ENCODE measurements at regions not wholly inside any gene's neighbourhood (a gene's known extent, or its start where the extent isn't known, plus 50 kb on each side); places are given as distances from the start of the nearest gene placed in this dataset.
"Not testable (repeated sequence)": the region's sequence is repeated elsewhere in the genome, so short reads cannot be mapped to it uniquely, and the experiment has no call there.

DNA sequence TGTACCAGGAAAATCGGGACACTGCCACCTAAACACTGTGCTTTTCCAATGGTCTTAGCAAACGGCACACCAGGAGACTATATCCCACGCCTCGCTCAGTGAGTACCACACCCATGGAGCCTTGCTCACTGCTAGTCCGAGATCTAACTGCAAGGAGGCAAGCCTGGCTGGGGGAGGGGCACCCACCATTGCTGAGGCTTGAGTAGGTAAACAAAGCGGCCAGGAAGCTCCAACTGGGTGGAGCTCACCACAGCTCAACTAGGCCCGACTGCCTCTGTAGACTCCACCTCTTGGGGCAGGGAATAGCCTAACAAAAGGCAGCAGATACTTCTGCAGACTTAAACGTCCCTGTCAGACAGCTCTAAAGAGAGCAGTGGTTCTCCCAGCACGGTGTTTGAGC lies 1216.6 kb downstream of the STIM2 start:
- FAIRE-seq; H3K36me3 ChIP-seq (ENCODE audit: control insufficient read depth in 3 of 3, insufficient read depth in 2 of 3, low read depth in 1 of 3, low read length in 3 of 3); H3K4me1 ChIP-seq (ENCODE audit: control insufficient read depth in 3 of 3, insufficient read depth in 2 of 3, low read depth in 1 of 3, low read length in 2 of 3); DNase-seq; H3K27ac ChIP-seq (ENCODE audit: low read depth in 1 of 3, low read length in 2 of 3); H3K27me3 ChIP-seq (ENCODE audit: control insufficient read depth in 3 of 3, insufficient read depth in 3 of 3, low read length in 3 of 3); H3K4me3 ChIP-seq (ENCODE audit: low read depth in 1 of 3, low read length in 3 of 3); H3K9me3 ChIP-seq (ENCODE audit: control insufficient read depth in 2 of 2, insufficient read depth in 1 of 2, low read depth in 1 of 2, low read length in 1 of 2): not testable (repeated sequence)
- 65 to 75% (median 66%) methylated on average over 9 of the region's 9 CpGs for WGBS, 3 donors

DNA sequence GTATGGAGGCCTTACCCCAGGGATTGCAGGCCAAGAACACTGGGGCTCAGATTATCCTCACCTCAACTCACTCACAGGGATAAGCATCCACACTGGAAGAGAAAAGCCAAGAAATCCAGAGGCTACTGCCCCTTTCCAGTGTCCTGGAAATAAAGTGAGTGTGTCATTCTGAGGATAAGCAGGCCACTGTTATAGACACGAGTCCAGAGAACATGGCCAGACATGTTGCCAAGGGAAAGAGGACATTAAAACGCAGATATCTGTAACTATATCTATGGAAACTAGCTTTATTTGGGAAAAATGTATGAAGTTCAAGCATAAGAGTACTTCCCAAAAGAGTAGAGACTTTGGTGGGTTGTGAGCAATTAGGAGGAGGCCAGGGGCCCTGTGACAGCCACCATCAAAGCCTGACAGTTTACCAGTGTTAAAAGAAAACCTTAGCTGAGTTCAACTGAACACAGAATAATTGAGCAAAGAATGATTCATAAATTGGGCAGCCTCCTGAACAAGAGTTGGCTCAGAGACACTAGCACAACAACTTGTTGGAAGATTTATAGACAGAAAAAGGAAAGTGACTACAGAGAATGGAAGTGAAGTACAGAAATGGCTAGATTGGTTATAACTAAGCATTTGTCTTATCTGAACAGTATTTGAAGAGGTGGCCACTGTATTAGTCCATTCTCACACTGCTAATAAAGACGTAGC lies 1222.2 kb downstream of the STIM2 start:
- no peaks in the 10 kb centered on the region for H3K4me1 ChIP-seq (ENCODE audit: control insufficient read depth in 3 of 3, insufficient read depth in 2 of 3, low read depth in 1 of 3, low read length in 2 of 3)
- 70 to 77% (median 77%) methylated on average over 3 of the region's 3 CpGs for WGBS, 3 donors
- DNase-seq = no peak
- FAIRE-seq = no peak
- no peak overlapping the region for H3K27ac ChIP-seq (ENCODE audit: low read depth in 1 of 3, low read length in 2 of 3)
- H3K4me3 ChIP-seq (ENCODE audit: low read depth in 1 of 3, low read length in 3 of 3) = no peak overlapping the region
- H3K9me3 ChIP-seq (ENCODE audit: control insufficient read depth in 2 of 2, insufficient read depth in 1 of 2, low read depth in 1 of 2, low read length in 1 of 2) = peaks cover 0 to 17% of the 10 kb centered on the region in 2 donors
- H3K27me3 ChIP-seq (ENCODE audit: control insufficient read depth in 3 of 3, insufficient read depth in 3 of 3, low read length in 3 of 3) = no peaks in the 10 kb centered on the region
- H3K36me3 ChIP-seq (ENCODE audit: control insufficient read depth in 3 of 3, insufficient read depth in 2 of 3, low read depth in 1 of 3, low read length in 3 of 3) = no peaks in the 10 kb centered on the region

DNA sequence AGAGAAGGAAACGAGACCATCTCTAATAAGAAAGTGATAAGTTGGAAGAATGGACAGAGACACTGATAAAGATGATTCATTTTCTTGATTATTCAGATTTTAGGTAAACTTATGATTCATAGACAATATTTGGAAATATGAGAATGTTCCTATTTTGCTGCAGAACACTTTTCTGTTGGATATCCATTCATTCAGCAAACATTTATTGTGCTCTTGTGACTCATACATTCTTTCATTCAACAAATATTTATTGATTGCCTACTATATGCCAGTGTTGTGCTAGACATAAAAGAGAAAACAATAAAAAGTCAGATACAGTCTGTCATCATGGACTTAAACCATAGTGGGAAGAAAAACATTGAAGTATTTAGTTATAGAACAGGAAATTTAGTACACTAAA lies 1232.0 kb downstream of the STIM2 start:
- FAIRE-seq (no peak), DNase-seq (no peak)
- no peaks in the 10 kb centered on the region for H3K9me3 ChIP-seq (ENCODE audit: control insufficient read depth in 2 of 2, insufficient read depth in 1 of 2, low read depth in 1 of 2, low read length in 1 of 2)
- no peak overlapping the region for H3K27ac ChIP-seq (ENCODE audit: low read depth in 1 of 3, low read length in 2 of 3)
- WGBS, 3 donors = 13 to 40% (median 17%) methylated on average over 1 of the region's 1 CpG
- H3K36me3 ChIP-seq (ENCODE audit: control insufficient read depth in 3 of 3, insufficient read depth in 2 of 3, low read depth in 1 of 3, low read length in 3 of 3) = no peaks in the 10 kb centered on the region
- H3K27me3 ChIP-seq (ENCODE audit: control insufficient read depth in 3 of 3, insufficient read depth in 3 of 3, low read length in 3 of 3) = no peaks in the 10 kb centered on the region
- H3K4me1 ChIP-seq (ENCODE audit: control insufficient read depth in 3 of 3, insufficient read depth in 2 of 3, low read depth in 1 of 3, low read length in 2 of 3) = no peaks in the 10 kb centered on the region
- no peak overlapping the region for H3K4me3 ChIP-seq (ENCODE audit: low read depth in 1 of 3, low read length in 3 of 3)

- Histone ChIP-seq H3K27me3 (ENCODE audit: control insufficient read depth in 3 of 3, insufficient read depth in 3 of 3, low read length in 3 of 3) (no peaks in the 10 kb centered on the region), H3K4me3 (ENCODE audit: low read depth in 1 of 3, low read length in 3 of 3) (no peak overlapping the region), H3K4me1 (ENCODE audit: control insufficient read depth in 3 of 3, insufficient read depth in 2 of 3, low read depth in 1 of 3, low read length in 2 of 3) (no peaks in the 10 kb centered on the region), H3K27ac (ENCODE audit: low read depth in 1 of 3, low read length in 2 of 3) (no peak overlapping the region), H3K36me3 (ENCODE audit: control insufficient read depth in 3 of 3, insufficient read depth in 2 of 3, low read depth in 1 of 3, low read length in 3 of 3) (no peaks in the 10 kb centered on the region), H3K9me3 (ENCODE audit: control insufficient read depth in 2 of 2, insufficient read depth in 1 of 2, low read depth in 1 of 2, low read length in 1 of 2) (no peaks in the 10 kb centered on the region)
- DNase-seq (no peak), FAIRE-seq (no peak)
- WGBS, 3 donors = 16 to 39% (median 20%) methylated on average over 3 of the region's 3 CpGs
Measured at GRCh38 chr4:28093071-28093470, 1232.4 kb downstream of the STIM2 start.

GRCh38 chr4:28101583-28101982 lies 1240.9 kb downstream of the STIM2 start:
- 43 to 63% (median 53%) methylated on average over 2 of the region's 2 CpGs for WGBS, 3 donors
- Histone ChIP-seq H3K9me3 (ENCODE audit: control insufficient read depth in 2 of 2, insufficient read depth in 1 of 2, low read depth in 1 of 2, low read length in 1 of 2) (no peaks in the 10 kb centered on the region), H3K27me3 (ENCODE audit: control insufficient read depth in 3 of 3, insufficient read depth in 3 of 3, low read length in 3 of 3) (no peaks in the 10 kb centered on the region), H3K36me3 (ENCODE audit: control insufficient read depth in 3 of 3, insufficient read depth in 2 of 3, low read depth in 1 of 3, low read length in 3 of 3) (no peaks in the 10 kb centered on the region), H3K4me1 (ENCODE audit: control insufficient read depth in 3 of 3, insufficient read depth in 2 of 3, low read depth in 1 of 3, low read length in 2 of 3) (no peaks in the 10 kb centered on the region), H3K27ac (ENCODE audit: low read depth in 1 of 3, low read length in 2 of 3) (no peak overlapping the region), H3K4me3 (ENCODE audit: low read depth in 1 of 3, low read length in 3 of 3) (no peak overlapping the region)
- DNase-seq (no peak), FAIRE-seq (no peak)

GRCh38 chr4:28105271-28105859 lies 1244.7 kb downstream of the STIM2 start:
- Histone ChIP-seq H3K27ac (ENCODE audit: low read depth in 1 of 3, low read length in 2 of 3) (no peak overlapping the region), H3K9me3 (ENCODE audit: control insufficient read depth in 2 of 2, insufficient read depth in 1 of 2, low read depth in 1 of 2, low read length in 1 of 2) (no peaks in the 10 kb centered on the region), H3K4me3 (ENCODE audit: low read depth in 1 of 3, low read length in 3 of 3) (no peak overlapping the region), H3K36me3 (ENCODE audit: control insufficient read depth in 3 of 3, insufficient read depth in 2 of 3, low read depth in 1 of 3, low read length in 3 of 3) (no peaks in the 10 kb centered on the region), H3K27me3 (ENCODE audit: control insufficient read depth in 3 of 3, insufficient read depth in 3 of 3, low read length in 3 of 3) (no peaks in the 10 kb centered on the region), H3K4me1 (ENCODE audit: control insufficient read depth in 3 of 3, insufficient read depth in 2 of 3, low read depth in 1 of 3, low read length in 2 of 3) (no peaks in the 10 kb centered on the region)
- FAIRE-seq (no peak), DNase-seq (no peak)
- WGBS, 3 donors = 48 to 69% (median 51%) methylated on average over 2 of the region's 2 CpGs

GRCh38 chr4:28106155-28106554 lies 1245.5 kb downstream of the STIM2 start:
- Histone ChIP-seq H3K4me3 (ENCODE audit: low read depth in 1 of 3, low read length in 3 of 3) (no peak overlapping the region), H3K4me1 (ENCODE audit: control insufficient read depth in 3 of 3, insufficient read depth in 2 of 3, low read depth in 1 of 3, low read length in 2 of 3) (no peaks in the 10 kb centered on the region), H3K9me3 (ENCODE audit: control insufficient read depth in 2 of 2, insufficient read depth in 1 of 2, low read depth in 1 of 2, low read length in 1 of 2) (no peaks in the 10 kb centered on the region), H3K36me3 (ENCODE audit: control insufficient read depth in 3 of 3, insufficient read depth in 2 of 3, low read depth in 1 of 3, low read length in 3 of 3) (no peaks in the 10 kb centered on the region), H3K27me3 (ENCODE audit: control insufficient read depth in 3 of 3, insufficient read depth in 3 of 3, low read length in 3 of 3) (no peaks in the 10 kb centered on the region), H3K27ac (ENCODE audit: low read depth in 1 of 3, low read length in 2 of 3) (no peak overlapping the region)
- no peak for FAIRE-seq
- whole genome bisulfite sequencing, 3 donors = 52 to 86% (median 77%) methylated on average over 1 of the region's 1 CpG
- no peak for DNase-seq

DNA sequence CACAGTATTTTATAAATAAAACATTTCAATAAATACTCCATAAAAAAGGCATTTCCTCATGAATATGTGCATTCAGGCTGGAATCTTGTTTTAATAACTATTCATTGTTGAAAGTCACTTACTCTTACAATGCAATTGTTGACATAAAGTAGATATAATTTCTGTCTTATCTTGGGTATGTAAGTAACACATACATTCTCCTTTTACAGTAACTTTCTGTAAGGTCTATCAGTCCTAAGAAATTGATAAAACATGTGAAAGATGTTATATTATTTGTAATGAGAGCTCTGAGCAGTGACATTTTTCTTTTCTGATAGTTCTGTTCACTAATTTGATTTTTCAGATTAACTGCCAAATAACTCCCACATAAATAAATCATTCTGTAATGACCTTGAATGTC lies 1249.2 kb downstream of the STIM2 start:
- Histone ChIP-seq H3K27ac (ENCODE audit: low read depth in 1 of 3, low read length in 2 of 3) (no peak overlapping the region), H3K4me1 (ENCODE audit: control insufficient read depth in 3 of 3, insufficient read depth in 2 of 3, low read depth in 1 of 3, low read length in 2 of 3) (no peaks in the 10 kb centered on the region), H3K36me3 (ENCODE audit: control insufficient read depth in 3 of 3, insufficient read depth in 2 of 3, low read depth in 1 of 3, low read length in 3 of 3) (no peaks in the 10 kb centered on the region), H3K27me3 (ENCODE audit: control insufficient read depth in 3 of 3, insufficient read depth in 3 of 3, low read length in 3 of 3) (no peaks in the 10 kb centered on the region), H3K4me3 (ENCODE audit: low read depth in 1 of 3, low read length in 3 of 3) (no peak overlapping the region), H3K9me3 (ENCODE audit: control insufficient read depth in 2 of 2, insufficient read depth in 1 of 2, low read depth in 1 of 2, low read length in 1 of 2) (peaks cover 0 to 12% of the 10 kb centered on the region in 2 donors)
- no peak for FAIRE-seq
- no peak for DNase-seq
